Uterus (tissue), 2 donors: ENCODE measurements at regions not wholly inside any gene's neighbourhood (a gene's known extent, or its start where the extent isn't known, plus 50 kb on each side); places are given as distances from the start of the nearest gene placed in this dataset.

Experiments used
- POLR2A ChIP-seq, 2 donors: fragments of 450-650 bp; IDR thresholded peaks; one replicate each; pipeline ENCODE4 v1.6.1; 2016; ENCODE audit warnings: antibody characterized with exemption in 2 of 2, mild to moderate bottlenecking in 1 of 2, moderate library complexity in 1 of 2
- TF ChIP-seq, protein P1 (sequence below), 4 experiments: fragments of 200-600 bp in 2 of 4; fragments of 450-650 bp in 2 of 4; sonication (generic) in 2 of 4; IDR thresholded peaks; one replicate each; pipeline ENCODE4 v1.5.1; 2016 to 2019; ENCODE audit warnings: antibody characterized with exemption in 4 of 4, mild to moderate bottlenecking in 2 of 4, moderate library complexity in 1 of 4

DNA sequence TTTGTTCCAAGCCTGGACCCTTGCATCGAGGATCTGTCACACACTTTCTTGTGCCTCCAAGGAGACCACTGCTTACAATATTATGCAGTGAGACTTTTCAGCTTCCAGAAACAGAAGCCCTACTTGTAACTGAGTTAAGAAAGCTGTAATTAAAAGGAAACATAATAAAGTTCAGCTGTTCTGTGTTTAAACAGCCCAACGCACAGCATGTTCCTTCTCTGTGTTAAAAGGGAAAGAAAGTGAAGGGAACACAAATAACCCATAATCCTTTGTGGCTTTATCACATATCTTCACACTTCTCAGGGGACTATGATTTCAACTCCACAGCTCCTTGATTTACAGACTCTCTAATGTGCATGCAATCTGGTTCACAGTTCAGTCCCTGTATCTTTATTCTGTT, 200.3 kb upstream of the MTNR1B start:
- TF ChIP-seq, protein P1, sequence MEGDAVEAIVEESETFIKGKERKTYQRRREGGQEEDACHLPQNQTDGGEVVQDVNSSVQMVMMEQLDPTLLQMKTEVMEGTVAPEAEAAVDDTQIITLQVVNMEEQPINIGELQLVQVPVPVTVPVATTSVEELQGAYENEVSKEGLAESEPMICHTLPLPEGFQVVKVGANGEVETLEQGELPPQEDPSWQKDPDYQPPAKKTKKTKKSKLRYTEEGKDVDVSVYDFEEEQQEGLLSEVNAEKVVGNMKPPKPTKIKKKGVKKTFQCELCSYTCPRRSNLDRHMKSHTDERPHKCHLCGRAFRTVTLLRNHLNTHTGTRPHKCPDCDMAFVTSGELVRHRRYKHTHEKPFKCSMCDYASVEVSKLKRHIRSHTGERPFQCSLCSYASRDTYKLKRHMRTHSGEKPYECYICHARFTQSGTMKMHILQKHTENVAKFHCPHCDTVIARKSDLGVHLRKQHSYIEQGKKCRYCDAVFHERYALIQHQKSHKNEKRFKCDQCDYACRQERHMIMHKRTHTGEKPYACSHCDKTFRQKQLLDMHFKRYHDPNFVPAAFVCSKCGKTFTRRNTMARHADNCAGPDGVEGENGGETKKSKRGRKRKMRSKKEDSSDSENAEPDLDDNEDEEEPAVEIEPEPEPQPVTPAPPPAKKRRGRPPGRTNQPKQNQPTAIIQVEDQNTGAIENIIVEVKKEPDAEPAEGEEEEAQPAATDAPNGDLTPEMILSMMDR (IDR thresholded peaks at IDR 0.05): no peak
- TF ChIP-seq POLR2A (IDR thresholded peaks at IDR 0.05): no peak
